Adrenal gland (tissue), 9 donors: ENCODE measurements at regions not wholly inside any gene's neighbourhood (a gene's known extent, or its start where the extent isn't known, plus 50 kb on each side); places are given as distances from the start of the nearest gene placed in this dataset.

Experiments
- DNase-seq, 7 donors: peaks; one replicate each; pipeline ENCODE4 v3.0.0-alpha.2; 2019 to 2020
- H3K27ac ChIP-seq, 5 donors: fragments of 200-600 bp; sonication (generic) in 4 of 5; 1 replicate in 3 of 5; 2 replicates in 2 of 5; pipeline versions ENCODE4 v1.5.1 to v1.8.0; 2016 to 2020; ENCODE audit warnings: mild to moderate bottlenecking in 1 of 5
- H3K27me3 ChIP-seq: fragments of 200-600 bp; 2 replicates; pipeline ENCODE4 v1.8.0; 2021
- H3K36me3 ChIP-seq, 2 donors: fragments of 200-600 bp; replicated peaks in 1 of 2; 1 replicate in 1 of 2; 2 replicates in 1 of 2; pipeline versions ENCODE4 v1.5.1 to v1.8.0; 2018 to 2022
- H3K4me1 ChIP-seq, 2 donors: fragments of 200-600 bp; replicated peaks in 1 of 2; 1 replicate in 1 of 2; 2 replicates in 1 of 2; pipeline versions ENCODE4 v1.5.1 to v1.8.0; 2018 to 2021
- H3K4me3 ChIP-seq, 4 donors: fragments of 200-600 bp; sonication (generic) in 3 of 4; one replicate each; pipeline ENCODE4 v1.5.1; 2016 to 2018
- H3K9me3 ChIP-seq, 3 donors: fragments of 200-600 bp; sonication (generic) in 1 of 3; replicated peaks in 1 of 3; 1 replicate in 2 of 3; 2 replicates in 1 of 3; pipeline versions ENCODE4 v1.5.1 to v1.8.0; 2016 to 2021
- CTCF ChIP-seq, 6 experiments: fragments of 450-650 bp in 4 of 6; fragments of 200-600 bp in 2 of 6; sonication (generic) in 1 of 6; IDR thresholded peaks; 1 replicate in 5 of 6; 2 replicates in 1 of 6; pipeline versions ENCODE4 v1.5.1 to v1.8.0; 2016 to 2021; ENCODE audit warnings: antibody characterized with exemption in 6 of 6, mild to moderate bottlenecking in 2 of 6, moderate library complexity in 1 of 6
- POLR2A ChIP-seq, 2 donors: fragments of 450-650 bp; IDR thresholded peaks; one replicate each; pipeline ENCODE4 v1.6.1; 2017; ENCODE audit warnings: antibody characterized with exemption in 2 of 2, mild to moderate bottlenecking in 2 of 2, moderate library complexity in 1 of 2
- WGBS, 4 donors: extraction: QIAGEN DNeasy Blood & Tissue Kit in 2 of 4; methylation state at CpG; one replicate each; pipeline versions ENCODE4 v1.1.5 to v1.1.7; 2013 to 2017; 5-methylcytosine and 5-hydroxymethylcytosine counted together
- intact Hi-C, 2 donors: fragments of 100-400 bp; cut with DNase I; formaldehyde crosslinking; loops; one replicate each; pipeline versions ENCODE4 v1.14.1 to v1.15.0; 2022 to 2023
- donor health status: healthy with polysubstance abuse.
- donor health status: Bipolar disorder and iron deficiency.
- donor health status: DM: yes; HTN: yes; CAD: no.
- donor health status: DM: no; HTN: no; CAD: no.
- donor health status: DM: no; HTN: no; CAD: no.

DNA sequence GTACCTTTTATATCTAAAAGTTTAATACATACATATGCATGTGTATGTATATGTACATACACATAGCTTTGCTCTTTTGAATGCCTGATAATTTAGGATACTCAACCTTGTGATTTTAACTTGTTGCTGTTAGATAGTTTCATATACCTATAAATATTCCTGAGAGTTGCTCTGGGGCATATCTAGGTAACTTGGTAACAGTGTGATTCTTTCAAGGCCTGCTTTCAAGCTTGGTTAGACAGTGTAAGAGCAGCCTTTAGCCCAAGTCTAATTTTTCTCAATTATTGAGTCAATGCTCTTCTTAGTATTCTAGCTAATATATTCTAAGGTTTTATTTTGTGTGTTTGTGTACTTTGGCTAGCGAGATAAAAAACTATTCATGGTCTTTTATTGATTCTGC, 762.1 kb upstream of the MIR17HG start:
- intact Hi-C loops, result no loop called here
- H3K4me3 ChIP-seq, result no peak overlapping the region
- H3K27ac ChIP-seq, result no peak overlapping the region
- no peak for DNase-seq
- H3K27me3 ChIP-seq, result no peaks in the 10 kb centered on the region
- TF ChIP-seq POLR2A (IDR thresholded peaks at IDR 0.05), result no peak
- no peak for TF ChIP-seq CTCF (IDR thresholded peaks at IDR 0.05)
- no peaks in the 10 kb centered on the region for H3K36me3 ChIP-seq
- H3K9me3 ChIP-seq, result no peaks in the 10 kb centered on the region
- WGBS, 4 donors, result 79 to 88% (median 83%) methylated on average over 1 of the region's 1 CpG
- H3K4me1 ChIP-seq, result no peaks in the 10 kb centered on the region

GRCh38 chr13:90591260-90591926, 756.1 kb upstream of the MIR17HG start:
- H3K27ac ChIP-seq, result no peak overlapping the region
- H3K27me3 ChIP-seq, result no peaks in the 10 kb centered on the region
- H3K36me3 ChIP-seq, result no peaks in the 10 kb centered on the region
- intact Hi-C loops, result no loop called here
- H3K4me3 ChIP-seq, result no peak overlapping the region
- H3K4me1 ChIP-seq, result no peaks in the 10 kb centered on the region
- DNase-seq, result no peak
- 70 to 92% (median 86%) methylated on average over 1 of the region's 1 CpG for WGBS, 4 donors
- H3K9me3 ChIP-seq, result no peaks in the 10 kb centered on the region
- no peak for TF ChIP-seq CTCF (IDR thresholded peaks at IDR 0.05)
- TF ChIP-seq POLR2A (IDR thresholded peaks at IDR 0.05), result no peak

DNA sequence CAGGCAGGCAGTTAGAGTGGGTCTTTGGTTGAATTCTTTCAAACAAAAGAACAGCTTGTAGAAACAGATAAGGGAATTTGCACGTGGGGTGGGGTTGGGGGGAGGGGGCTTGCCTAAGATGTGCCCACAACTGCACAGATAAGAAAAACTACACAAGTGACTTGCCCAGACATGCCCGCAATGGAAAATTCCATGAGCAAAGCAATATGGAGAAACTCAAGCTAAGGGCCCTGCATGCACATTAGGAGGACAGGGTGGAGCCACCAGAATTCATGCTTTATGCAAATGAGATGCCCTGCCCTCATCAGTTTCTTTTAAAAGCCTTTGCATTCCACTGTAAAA, 755.6 kb upstream of the MIR17HG start:
- no peak for TF ChIP-seq POLR2A (IDR thresholded peaks at IDR 0.05)
- no peak for TF ChIP-seq CTCF (IDR thresholded peaks at IDR 0.05)
- Histone ChIP-seq H3K4me3 (no peak overlapping the region), H3K4me1 (no peaks in the 10 kb centered on the region), H3K9me3 (no peaks in the 10 kb centered on the region), H3K36me3 (no peaks in the 10 kb centered on the region), H3K27me3 (no peaks in the 10 kb centered on the region), H3K27ac (no peak overlapping the region)
- intact Hi-C loops, result no loop called here
- 59 to 66% (median 62%) methylated on average over 2 of the region's 2 CpGs for WGBS, 4 donors
- no peak for DNase-seq

- DNase-seq, result no peak
- Histone ChIP-seq H3K27ac (no peak overlapping the region), H3K4me3 (no peak overlapping the region), H3K4me1 (no peaks in the 10 kb centered on the region), H3K36me3 (no peaks in the 10 kb centered on the region), H3K27me3 (no peaks in the 10 kb centered on the region), H3K9me3 (no peaks in the 10 kb centered on the region)
- WGBS, 4 donors, result 88 to 91% (median 90%) methylated on average over 1 of the region's 1 CpG
- no peak for TF ChIP-seq POLR2A (IDR thresholded peaks at IDR 0.05)
- TF ChIP-seq CTCF (IDR thresholded peaks at IDR 0.05), result no peak
- intact Hi-C loops, result no loop called here
These were observed 754.5 kb upstream of the MIR17HG start for GRCh38 chr13:90592943-90593342.
